ENCODE measurements at regions not wholly inside any gene's neighbourhood (a gene's known extent, or its start where the extent isn't known, plus 50 kb on each side); places are given as distances from the start of the nearest gene placed in this dataset.
"Not testable (repeated sequence)": the region's sequence is repeated elsewhere in the genome, so short reads cannot be mapped to it uniquely, and the experiment has no call there.

GRCh38 chr4:64766565-64766964 lies 357.3 kb upstream of the TECRL start:
- no peak for DNase-seq (ENCODE audit: extremely low spot score, insufficient read length, low read depth)
- FAIRE-seq, result no peak

- DNase-seq (ENCODE audit: extremely low spot score, insufficient read length, low read depth) (no peak), FAIRE-seq (no peak)
Measured at GRCh38 chr4:64756016-64756415, 346.8 kb upstream of the TECRL start.

GRCh38 chr4:64747919-64748715 lies 338.9 kb upstream of the TECRL start:
- no peak for DNase-seq (ENCODE audit: extremely low spot score, insufficient read length, low read depth)
- no peak for FAIRE-seq

- FAIRE-seq, result no peak
- no peak for DNase-seq (ENCODE audit: extremely low spot score, insufficient read length, low read depth)
Measured at GRCh38 chr4:64738240-64738639, 329.0 kb upstream of the TECRL start.

GRCh38 chr4:64737854-64738138 lies 328.5 kb upstream of the TECRL start:
- FAIRE-seq; DNase-seq (ENCODE audit: extremely low spot score, insufficient read length, low read depth): not testable (repeated sequence)

- DNase-seq (ENCODE audit: extremely low spot score, insufficient read length, low read depth) (no peak), FAIRE-seq (no peak)
Measured at GRCh38 chr4:64737026-64737853, 328.0 kb upstream of the TECRL start.

GRCh38 chr4:64729561-64729960 lies 320.3 kb upstream of the TECRL start:
- no peak for FAIRE-seq
- no peak for DNase-seq (ENCODE audit: extremely low spot score, insufficient read length, low read depth)

GRCh38 chr4:64727960-64728359 lies 318.7 kb upstream of the TECRL start:
- no peak for FAIRE-seq
- no peak for DNase-seq (ENCODE audit: extremely low spot score, insufficient read length, low read depth)

GRCh38 chr4:64727391-64727790 lies 318.1 kb upstream of the TECRL start:
- FAIRE-seq; DNase-seq (ENCODE audit: extremely low spot score, insufficient read length, low read depth): not testable (repeated sequence)

GRCh38 chr4:64724689-64725088 lies 315.4 kb upstream of the TECRL start:
- DNase-seq (ENCODE audit: extremely low spot score, insufficient read length, low read depth) (no peak), FAIRE-seq (no peak)

- DNase-seq (ENCODE audit: extremely low spot score, insufficient read length, low read depth) (no peak), FAIRE-seq (no peak)
Measured at GRCh38 chr4:64721106-64721505, 311.9 kb upstream of the TECRL start.

- FAIRE-seq (no peak), DNase-seq (ENCODE audit: extremely low spot score, insufficient read length, low read depth) (no peak)
Measured at GRCh38 chr4:64718091-64718490, 308.8 kb upstream of the TECRL start.

GRCh38 chr4:64715741-64716140 lies 306.5 kb upstream of the TECRL start:
- DNase-seq (ENCODE audit: extremely low spot score, insufficient read length, low read depth), result no peak
- no peak for FAIRE-seq

GRCh38 chr4:64713256-64713840 lies 304.1 kb upstream of the TECRL start:
- DNase-seq (ENCODE audit: extremely low spot score, insufficient read length, low read depth) (no peak), FAIRE-seq (peak; percentile 73)

GRCh38 chr4:64712590-64712989 lies 303.3 kb upstream of the TECRL start:
- FAIRE-seq, result no peak
- DNase-seq (ENCODE audit: extremely low spot score, insufficient read length, low read depth), result no peak

- no peak for FAIRE-seq
- no peak for DNase-seq (ENCODE audit: extremely low spot score, insufficient read length, low read depth)
Measured at GRCh38 chr4:64705989-64706388, 296.7 kb upstream of the TECRL start.

GRCh38 chr4:64698171-64698570 lies 288.9 kb upstream of the TECRL start:
- no peak for FAIRE-seq

GRCh38 chr4:64682946-64683345 lies 273.7 kb upstream of the TECRL start:
- FAIRE-seq (no peak), DNase-seq (ENCODE audit: extremely low spot score, insufficient read length, low read depth) (no peak)

More at GRCh38 chr4:64698171-64698570, 288.9 kb upstream of the TECRL start:
- no peak for DNase-seq (ENCODE audit: extremely low spot score, insufficient read length, low read depth)

- DNase-seq (ENCODE audit: extremely low spot score, insufficient read length, low read depth), result no peak
- no peak for FAIRE-seq
Measured at GRCh38 chr4:64682481-64682880, 273.2 kb upstream of the TECRL start.

- DNase-seq (ENCODE audit: extremely low spot score, insufficient read length, low read depth); FAIRE-seq: not testable (repeated sequence)
Measured at GRCh38 chr4:64673121-64673520, 263.9 kb upstream of the TECRL start.

- DNase-seq (ENCODE audit: extremely low spot score, insufficient read length, low read depth), result no peak
- FAIRE-seq, result no peak
Measured at GRCh38 chr4:64670647-64671046, 261.4 kb upstream of the TECRL start.

Data from GM18507 (cell line).